NCI-H2081 treated with DMSO at 0.1 percent for 48 hours (cell line): ENCODE measurements at regions not wholly inside any gene's neighbourhood (a gene's known extent, or its start where the extent isn't known, plus 50 kb on each side); places are given as distances from the start of the nearest gene placed in this dataset.

ENCODE experiments used
- DNase-seq: peaks from one replicate; lab custom pipeline; 2025; lab: John Stamatoyannopoulos, UW

- DNase-seq, result no peak
Observed at GRCh38 chr7:27364344-27364758, 121.7 kb downstream of the EVX1 start.

GRCh38 chr7:27367179-27367932 is 124.8 kb downstream of the EVX1 start:
- no peak for DNase-seq

- DNase-seq, result no peak
Observed at GRCh38 chr7:27367933-27368549, 125.4 kb downstream of the EVX1 start.

- DNase-seq, result no peak
Observed at GRCh38 chr7:27374958-27375841, 132.6 kb downstream of the EVX1 start.

- no peak for DNase-seq
Observed at GRCh38 chr7:27375958-27376357, 133.4 kb downstream of the EVX1 start.

- no peak for DNase-seq
Observed at GRCh38 chr7:27377988-27378387, 135.4 kb downstream of the EVX1 start.

GRCh38 chr7:27382307-27382706 is 139.7 kb downstream of the EVX1 start:
- DNase-seq, result no peak

GRCh38 chr7:27386581-27386980 is 144.0 kb downstream of the EVX1 start:
- no peak for DNase-seq

- DNase-seq, result no peak
Observed at GRCh38 chr7:27387864-27388263, 145.3 kb downstream of the EVX1 start.

- no peak for DNase-seq
Observed at GRCh38 chr7:27388561-27388960, 146.0 kb downstream of the EVX1 start.

- DNase-seq, result no peak
Observed at GRCh38 chr7:27389496-27389895, 146.9 kb downstream of the EVX1 start.

- DNase-seq, result no peak
Observed at GRCh38 chr7:27392477-27392876, 149.9 kb downstream of the EVX1 start.

GRCh38 chr7:27394871-27395270 is 152.3 kb downstream of the EVX1 start:
- DNase-seq, result no peak

- no peak for DNase-seq
Observed at GRCh38 chr7:27395626-27396025, 153.0 kb downstream of the EVX1 start.

GRCh38 chr7:27397503-27397902 is 154.9 kb downstream of the EVX1 start:
- no peak for DNase-seq

GRCh38 chr7:27398851-27399250 is 156.2 kb downstream of the EVX1 start:
- DNase-seq, result no peak

GRCh38 chr7:27399791-27400567 is 157.4 kb downstream of the EVX1 start:
- no peak for DNase-seq

GRCh38 chr7:27405780-27406179 is 163.2 kb downstream of the EVX1 start:
- no peak for DNase-seq

- DNase-seq, result no peak
Observed at GRCh38 chr7:27409311-27409710, 166.7 kb downstream of the EVX1 start.

- no peak for DNase-seq
Observed at GRCh38 chr7:27409776-27410175, 167.2 kb downstream of the EVX1 start.

- no peak for DNase-seq
Observed at GRCh38 chr7:27410812-27411544, 168.4 kb downstream of the EVX1 start.
